ENCODE measurements at regions not wholly inside any gene's neighbourhood (a gene's known extent, or its start where the extent isn't known, plus 50 kb on each side); places are given as distances from the start of the nearest gene placed in this dataset.
"Not testable (repeated sequence)": the region's sequence is repeated elsewhere in the genome, so short reads cannot be mapped to it uniquely, and the experiment has no call there.

DNA sequence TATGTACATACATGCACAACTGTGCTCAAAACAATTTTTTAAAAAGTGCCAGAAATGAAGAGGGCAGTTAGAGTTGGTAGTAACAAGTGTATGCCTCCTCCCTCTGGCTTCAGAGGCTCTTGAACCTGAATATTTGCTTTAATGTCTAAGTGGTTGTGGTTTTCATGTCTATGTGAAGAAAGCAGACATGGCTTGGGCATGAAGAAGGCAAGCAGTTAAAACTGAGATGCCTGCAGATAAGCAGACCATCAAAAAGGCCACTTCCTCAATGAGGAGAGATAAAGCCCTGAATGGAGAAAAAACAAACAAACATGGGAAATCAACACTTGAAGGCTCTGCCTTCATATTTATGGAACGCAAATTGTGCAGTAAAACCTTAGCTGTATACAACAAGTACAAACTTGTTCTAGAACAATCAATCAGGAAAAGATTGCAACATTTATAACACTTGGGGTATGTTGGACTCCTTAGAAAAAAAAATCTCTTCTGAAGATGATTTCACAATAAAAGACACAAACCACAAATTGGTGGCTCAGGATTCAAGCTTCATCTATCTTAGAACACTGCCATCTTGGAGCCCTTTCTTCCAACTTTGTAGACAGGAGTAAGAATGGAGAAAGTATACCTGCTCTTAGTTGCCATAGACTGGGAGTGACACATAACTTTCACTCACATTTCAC is 52.7 kb upstream of the PLA2G4A start:
- no peak for DNase-seq (ENCODE audit: low read depth)

DNA sequence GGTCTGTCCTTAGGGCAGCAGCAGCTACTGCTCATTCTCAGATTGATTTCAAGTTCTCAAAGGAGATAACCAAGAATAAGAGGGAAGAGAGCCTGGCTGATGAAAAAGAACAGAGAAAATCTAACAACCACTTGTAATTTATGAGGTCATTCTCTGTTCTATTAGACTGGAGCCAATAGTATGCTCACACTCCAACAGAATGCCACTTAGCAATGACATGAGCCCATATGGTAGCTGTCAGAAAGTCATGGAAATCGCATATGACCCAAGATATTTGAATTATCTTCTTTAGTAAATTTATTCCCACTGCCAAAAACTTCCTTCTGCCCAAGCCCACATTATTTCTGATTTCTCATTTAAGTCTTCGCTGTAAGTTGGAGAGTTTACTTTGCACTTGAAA is 53.7 kb upstream of the PLA2G4A start:
- no peak for DNase-seq (ENCODE audit: low read depth)

DNA sequence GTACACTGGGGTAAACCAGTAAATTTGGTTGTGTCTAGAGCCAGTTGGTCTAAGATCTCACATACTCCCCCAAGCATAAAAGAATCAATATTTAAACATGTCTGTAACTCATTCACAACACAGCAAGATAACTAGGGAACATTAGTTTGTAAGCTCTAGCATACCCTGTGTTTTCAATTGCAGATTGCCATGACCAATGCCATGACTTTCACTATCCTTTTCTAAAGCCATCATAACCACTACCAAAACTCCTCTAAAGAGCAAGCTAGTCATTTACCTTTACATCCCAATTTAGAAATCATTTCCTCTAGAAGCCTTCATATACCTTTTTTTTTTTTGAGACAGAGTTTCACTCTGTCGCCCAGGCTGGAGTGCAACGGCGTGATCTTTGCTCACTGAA is 56.5 kb upstream of the PLA2G4A start:
- DNase-seq (ENCODE audit: low read depth): no peak

DNA sequence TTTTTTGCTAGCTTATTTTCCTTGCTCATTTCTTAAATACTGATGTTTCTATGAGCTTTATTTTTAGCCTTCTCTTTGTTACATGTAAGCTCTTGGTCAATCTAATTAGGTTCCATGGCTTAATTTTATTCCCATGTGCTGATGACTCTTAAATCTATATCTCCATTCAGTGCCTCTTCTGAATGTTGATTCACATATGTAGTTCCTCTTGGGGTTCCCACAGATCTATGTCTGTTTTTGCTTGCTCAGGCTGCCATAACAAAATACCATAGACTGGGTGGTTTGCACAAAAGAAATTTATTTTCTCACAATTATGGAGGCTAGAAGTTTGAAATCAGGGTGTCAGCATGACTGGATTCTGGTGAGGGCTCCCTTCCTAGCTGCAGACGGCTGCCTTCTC is 58.3 kb upstream of the PLA2G4A start:
- no peak for DNase-seq (ENCODE audit: low read depth)

DNA sequence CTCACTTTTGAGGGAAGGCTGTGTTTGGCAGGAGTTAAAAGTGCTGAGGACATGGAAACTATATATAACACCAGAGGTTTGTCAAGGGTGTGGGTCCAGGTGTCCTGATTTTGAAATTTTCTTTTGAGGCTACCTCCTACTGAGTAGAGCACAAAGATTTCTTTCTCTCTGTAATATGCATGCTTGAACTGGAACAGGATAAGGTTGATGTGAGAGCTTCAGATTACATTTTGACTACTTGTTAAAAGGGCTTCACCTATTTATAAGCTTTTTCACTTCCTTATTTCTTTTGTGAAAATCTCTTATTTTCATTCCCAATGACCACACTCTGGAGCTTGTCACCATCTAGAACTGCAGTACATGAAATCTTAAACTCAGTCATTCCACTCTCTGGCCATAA is 59.8 kb upstream of the PLA2G4A start:
- no peak for DNase-seq (ENCODE audit: low read depth)

DNA sequence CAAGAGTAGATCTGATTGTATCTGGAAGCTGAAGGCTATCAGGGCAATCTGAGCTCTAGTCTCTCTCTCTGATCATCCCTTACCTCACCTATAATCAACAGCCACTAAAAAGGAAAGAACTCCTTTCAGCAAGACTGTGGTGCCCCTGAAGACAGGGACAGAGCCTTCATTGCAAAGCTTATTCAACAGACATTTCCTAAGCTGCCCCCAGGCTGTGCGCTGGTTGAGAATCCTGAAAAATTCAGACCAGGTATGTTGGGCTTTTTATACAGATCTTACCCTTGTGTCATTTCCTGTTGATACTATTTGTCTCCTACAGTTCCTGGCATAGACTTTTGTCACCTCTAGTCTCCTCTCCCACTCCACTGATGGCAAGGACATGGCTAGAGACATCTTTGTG is 63.3 kb upstream of the PLA2G4A start:
- no peak for DNase-seq (ENCODE audit: low read depth)

DNA sequence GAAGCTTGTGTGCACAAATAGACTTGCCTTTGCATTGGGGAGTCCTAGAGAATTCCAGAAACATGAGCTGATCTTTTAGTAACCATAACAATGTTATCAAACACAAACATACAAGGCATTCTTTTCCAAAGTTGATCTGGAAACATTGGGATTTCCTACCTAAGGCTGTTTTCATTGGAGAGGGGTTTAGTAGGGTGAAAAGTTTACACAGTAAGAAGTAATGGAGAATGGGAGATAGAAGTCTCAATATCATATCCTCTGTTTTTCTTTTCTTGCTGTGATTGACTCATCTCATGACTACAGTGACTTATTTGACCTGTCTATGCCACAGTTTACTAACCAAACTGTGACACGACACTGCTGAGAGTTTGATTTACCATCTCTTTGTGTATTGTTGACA is 65.6 kb upstream of the PLA2G4A start:
- no peak for DNase-seq (ENCODE audit: low read depth)

DNA sequence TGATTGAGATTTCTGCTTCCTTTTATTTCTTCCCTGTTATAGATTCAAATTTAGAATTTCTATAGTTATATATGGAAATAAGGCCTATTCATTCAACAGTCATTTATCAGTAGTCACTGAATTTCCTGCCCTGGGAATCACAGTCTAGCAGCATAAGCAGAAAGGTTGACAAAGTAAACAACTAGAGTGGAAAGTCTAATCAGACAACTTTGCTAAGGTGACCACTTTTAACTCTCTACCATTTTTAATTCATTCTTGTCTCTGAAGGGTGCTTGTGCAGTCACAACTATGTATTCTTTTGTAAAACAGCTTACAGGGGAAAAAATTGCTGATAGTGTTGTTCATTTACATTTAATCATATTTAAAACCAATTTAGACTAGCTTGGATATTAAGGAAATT is 66.1 kb upstream of the PLA2G4A start:
- no peak for DNase-seq (ENCODE audit: low read depth)

DNA sequence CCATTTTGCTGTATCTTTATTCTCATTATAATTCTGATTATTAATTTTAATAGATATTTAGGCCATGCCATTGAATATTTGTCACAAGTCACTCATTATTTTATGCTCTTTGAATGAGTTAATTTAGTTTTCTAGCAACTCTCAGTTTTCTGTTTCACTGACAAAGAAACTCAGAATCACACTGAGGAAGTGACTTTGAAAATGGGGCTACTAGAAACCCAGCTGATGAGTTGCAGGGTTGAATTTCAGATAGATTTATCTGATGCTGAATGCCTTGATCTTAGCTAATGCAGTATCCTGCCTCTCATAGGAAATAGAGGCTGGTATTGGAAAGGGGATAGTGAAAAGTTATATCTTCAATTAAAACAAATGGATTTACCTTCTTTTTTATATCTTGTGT is 67.4 kb upstream of the PLA2G4A start:
- no peak for DNase-seq (ENCODE audit: low read depth)

DNA sequence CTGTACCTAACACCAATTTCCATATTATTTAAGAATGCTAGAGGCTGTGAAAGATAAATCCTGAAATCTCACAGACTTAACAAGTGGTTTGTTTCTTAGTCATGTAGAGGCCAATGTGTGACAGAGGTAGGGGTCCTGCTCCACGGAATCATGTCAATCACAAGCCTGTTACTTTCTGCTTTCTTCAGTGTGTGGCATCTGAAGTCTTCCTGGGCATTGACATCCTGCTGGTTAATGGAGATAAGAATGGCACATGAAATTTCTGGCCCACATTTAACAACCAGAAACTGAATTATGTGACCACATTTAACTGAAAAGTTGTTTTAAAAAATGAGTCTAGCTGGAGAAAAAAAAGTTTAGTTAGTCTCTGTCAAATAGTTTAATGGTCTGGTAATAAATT is 68.3 kb upstream of the PLA2G4A start:
- no peak for DNase-seq (ENCODE audit: low read depth)

DNA sequence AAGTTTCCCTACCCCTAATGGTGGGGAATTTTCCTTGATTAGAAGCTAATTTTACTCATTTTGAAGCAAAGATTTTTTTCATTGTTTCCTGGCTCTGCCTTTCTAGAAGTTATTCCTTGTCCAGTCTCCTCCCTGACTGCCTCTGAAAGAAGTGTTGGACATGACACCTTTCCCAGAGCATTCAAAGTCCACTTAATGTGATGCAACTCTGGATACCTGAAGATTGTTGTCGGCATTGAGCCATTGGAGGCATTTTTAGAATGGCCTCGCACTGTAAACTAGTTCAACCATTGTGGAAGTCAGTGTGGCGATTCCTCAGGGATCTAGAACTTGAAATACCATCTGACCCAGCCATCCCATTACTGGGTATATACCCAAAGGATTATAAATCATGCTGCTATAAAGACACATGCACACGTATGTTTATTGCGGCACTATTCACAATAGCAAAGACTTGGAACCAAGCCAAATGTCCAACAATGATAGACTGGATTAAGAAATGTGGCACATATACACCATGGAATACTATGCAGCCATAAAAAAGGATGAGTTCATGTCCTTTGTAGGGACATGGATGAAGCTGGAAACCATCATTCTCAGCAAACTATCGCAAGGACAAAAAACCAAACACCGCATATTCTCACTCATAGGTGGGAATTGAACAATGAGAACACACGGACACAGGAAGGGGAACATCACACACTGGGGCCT is 69.7 kb upstream of the PLA2G4A start:
- not testable (repeated sequence) for DNase-seq (ENCODE audit: low read depth)

DNA sequence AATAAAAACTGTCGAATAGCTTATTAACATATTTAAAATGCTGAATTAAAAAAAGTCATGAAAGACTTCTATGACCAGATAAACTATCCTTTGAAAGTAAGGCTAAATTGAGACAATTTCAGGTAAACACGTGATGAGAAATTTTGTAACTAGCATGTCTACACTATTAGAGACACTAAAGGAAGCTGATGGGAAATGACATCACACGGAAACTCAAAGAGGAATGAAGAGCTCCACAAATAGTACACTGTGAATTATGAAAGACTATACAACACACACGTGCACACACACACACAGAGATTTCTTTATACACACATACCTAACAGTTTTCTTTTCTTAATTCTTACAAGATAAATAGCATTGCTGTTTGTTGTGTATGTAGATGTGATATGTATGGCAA is 70.9 kb upstream of the PLA2G4A start:
- no peak for DNase-seq (ENCODE audit: low read depth)

DNA sequence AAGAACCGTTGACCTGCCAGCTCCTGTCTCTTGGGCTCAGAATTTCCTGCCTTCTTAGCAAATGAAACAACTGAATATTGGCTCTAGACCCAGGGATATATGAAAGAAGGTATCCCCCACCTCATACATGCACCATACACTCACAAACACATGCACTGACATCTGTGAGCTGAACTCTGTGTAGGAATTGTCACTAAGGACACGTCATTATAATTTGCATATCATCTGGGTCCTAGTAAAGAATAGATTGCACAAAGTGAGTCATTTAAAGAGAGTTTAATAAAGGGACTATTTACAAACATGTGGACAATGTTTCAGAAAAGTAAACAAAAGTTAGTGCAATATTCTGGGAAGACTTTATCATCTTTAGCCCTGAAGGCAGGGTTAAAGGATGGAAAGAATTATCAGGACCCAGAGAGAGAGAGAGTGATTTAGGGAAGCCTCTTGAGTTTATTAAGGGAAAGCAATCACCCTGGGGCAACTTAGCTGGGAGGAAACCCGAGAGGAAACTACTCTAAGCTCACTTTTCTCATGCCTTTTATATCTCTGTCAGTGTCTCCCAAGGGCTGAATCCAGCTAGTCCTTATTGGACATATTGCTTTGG is 74.1 kb upstream of the PLA2G4A start:
- no peak for DNase-seq (ENCODE audit: low read depth)

DNA sequence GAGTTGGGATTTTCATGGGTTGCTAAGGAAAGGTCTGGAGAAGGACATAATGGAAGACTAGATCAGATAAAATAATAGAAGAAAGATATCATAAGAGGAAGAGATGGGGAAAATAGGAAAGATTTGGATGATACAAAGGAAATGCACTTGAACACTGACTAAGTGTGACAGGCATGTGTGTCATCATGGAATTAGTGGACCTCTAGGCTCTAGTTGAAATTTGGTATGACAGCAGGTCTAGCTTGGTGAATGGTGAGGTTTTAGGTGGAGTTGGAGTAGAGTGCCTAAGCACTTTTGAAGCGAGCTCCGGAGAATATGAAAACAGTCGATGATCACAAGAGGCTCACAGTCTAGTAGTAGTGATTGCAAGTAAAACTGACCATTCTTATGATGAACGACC is 73.0 kb upstream of the PTGS2 start:
- DNase-seq (ENCODE audit: low read depth): no peak

DNA sequence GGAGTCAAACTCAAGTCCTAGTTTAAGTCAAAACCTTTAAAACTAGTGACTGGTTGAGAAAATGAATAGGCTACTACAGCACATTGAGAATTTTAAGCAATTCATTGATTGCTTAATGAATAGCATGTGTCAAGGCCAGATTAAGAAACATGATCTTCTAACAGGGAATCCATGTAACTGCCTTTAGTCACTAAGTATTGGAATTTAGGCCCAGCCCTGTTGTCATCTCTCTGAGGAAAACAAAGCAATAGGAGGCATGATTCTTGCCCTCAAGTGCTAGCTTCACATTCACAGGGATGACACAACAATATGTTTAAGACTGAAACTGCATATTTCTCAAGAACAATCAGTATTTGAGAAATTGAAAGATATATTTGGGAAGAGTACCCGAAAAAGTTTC is 70.0 kb upstream of the PTGS2 start:
- DNase-seq (ENCODE audit: low read depth): peak; percentile 17

DNA sequence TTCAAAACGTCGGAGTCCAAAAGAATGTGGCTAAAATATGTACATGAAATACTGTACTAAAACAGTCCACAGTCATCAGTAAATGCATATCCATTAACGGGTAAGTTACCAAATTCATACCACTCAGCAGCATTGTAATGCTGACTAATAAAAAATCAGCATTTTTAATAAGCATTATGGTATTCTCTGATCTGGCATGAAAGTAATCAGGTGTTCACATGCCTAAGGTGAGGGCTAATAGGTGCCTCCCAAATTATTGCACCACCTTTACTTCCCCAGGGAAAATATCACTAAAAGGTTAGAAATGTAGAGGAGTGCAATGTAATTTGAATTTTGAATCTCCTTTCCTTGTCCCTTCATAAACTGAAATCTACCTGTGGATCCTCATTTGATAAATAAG is 69.6 kb upstream of the PTGS2 start:
- no peak for DNase-seq (ENCODE audit: low read depth)

DNA sequence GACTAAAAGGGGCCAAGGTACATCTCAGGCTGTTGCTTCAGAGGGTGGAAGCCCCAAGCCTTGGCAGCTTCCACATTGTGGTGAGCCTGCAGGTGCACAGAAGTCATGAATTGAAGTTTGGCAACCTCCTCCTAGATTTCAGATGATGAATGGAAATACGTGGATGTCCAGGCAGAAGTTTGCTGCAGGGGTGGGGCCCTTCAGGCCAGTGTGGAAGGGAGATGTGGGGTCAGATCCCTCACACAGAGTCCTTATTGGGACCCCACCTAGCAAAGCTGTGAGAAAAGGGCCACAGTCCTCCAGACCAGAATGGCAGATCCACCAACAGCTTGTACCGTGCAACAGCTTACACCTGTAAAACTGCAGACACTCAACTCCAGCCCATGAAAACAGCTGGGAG is 67.4 kb upstream of the PTGS2 start:
- DNase-seq (ENCODE audit: low read depth): no peak

DNA sequence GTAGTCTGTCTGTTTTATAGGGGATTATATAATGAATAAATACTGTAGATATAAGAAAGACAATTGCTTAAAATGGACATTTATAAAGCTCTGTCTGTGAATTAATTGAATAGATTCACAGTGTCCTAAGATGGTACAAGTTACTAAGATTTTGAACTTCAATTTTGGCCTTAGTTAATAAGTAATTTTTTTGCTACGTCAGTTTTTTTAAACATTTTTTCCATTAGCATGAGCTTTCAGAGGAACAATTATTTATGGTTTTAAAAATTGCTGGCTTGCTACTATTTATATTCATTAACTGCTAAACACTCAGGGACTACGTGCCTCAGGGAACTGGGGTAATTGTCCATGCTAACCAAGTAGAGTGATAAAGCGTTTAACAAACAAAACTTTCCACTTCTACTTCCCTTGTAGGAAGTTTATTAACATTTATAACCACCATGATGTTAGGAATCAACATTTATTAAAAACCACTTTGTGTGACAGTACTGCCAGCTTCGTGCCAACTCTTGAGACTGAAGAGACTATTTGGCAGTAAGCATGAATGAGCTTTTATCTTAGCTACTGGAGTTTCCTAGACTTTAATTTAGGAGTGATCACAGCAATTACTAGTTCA is 65.4 kb upstream of the PTGS2 start:
- no peak for DNase-seq (ENCODE audit: low read depth)

DNA sequence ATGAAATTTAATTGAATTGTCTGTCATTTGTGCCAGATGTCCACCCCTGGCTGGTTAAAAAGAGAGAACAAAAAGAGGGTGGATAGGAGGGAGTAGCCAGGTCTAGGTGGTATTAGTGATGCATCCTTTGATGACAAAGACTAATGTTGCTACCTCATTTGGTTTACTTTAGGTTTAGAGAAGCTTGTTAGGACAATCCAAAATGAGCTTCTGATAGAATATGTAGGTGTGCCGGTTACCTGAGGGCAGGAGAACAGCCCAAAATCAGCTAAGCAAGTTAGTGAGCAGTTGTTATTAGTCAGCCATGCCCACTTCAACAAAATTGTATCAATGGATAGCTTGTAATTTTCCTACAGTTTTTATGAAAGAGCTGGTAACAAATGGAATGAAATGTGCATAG is 61.4 kb upstream of the PTGS2 start:
- DNase-seq (ENCODE audit: low read depth): no peak

DNA sequence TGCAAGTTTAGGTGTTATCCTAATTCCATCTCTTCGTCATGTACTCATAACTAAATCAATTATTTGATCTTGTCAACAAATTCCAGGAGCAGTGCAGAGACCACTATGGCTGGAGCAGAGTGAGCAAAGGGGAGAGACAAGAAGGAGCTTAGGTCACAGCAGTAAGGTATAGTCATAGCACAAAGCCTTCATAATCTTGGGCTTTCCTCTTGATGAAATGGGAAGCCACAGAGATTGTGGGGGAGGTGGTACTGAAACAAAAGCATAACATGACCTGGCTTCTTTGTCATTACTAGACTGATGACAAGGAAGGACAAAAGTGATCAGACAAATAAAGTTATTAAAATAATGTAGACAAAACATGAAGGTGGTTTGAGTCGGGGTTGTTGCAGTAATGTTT is 60.1 kb upstream of the PTGS2 start:
- no peak for DNase-seq (ENCODE audit: low read depth)

DNA sequence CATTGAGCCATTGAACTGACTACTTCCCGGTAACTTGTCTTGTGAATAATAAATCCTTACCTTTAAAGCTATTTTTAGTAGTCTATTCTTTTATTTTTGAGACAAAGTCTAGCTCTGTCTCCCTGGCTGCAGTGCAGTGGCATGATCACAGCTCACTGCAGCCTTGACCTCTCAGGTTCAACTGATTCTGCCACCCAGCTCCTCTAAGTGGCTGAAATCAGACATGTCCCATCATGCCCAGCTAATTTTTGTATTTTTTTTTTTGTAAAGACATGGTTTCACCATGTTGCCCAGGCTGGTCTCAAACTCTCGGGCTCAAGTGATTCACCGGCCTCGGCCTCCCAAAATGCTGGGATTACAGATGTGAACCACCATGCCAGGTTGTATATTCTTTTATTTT is 59.3 kb upstream of the PTGS2 start:
- no peak for DNase-seq (ENCODE audit: low read depth)

DNA sequence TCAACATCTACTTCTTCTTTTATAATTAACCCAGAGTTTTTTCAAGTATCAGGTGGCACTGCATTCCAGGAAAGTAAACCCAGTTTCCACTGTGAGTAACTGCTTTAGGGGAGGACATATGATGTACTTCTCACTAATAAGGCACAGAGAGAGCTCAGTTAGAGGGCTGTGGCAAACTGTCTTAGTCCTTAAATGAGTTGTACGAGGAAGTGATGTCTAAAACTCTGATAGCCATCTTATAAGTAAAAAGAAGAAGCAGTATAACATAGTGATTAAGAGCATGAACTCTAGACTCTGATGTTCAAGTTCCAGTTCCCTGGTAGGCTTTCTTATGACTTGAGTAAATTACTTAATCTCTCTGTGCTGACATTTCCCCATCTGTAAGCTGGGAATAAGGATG is 58.7 kb upstream of the PTGS2 start:
- DNase-seq (ENCODE audit: low read depth): no peak

DNA sequence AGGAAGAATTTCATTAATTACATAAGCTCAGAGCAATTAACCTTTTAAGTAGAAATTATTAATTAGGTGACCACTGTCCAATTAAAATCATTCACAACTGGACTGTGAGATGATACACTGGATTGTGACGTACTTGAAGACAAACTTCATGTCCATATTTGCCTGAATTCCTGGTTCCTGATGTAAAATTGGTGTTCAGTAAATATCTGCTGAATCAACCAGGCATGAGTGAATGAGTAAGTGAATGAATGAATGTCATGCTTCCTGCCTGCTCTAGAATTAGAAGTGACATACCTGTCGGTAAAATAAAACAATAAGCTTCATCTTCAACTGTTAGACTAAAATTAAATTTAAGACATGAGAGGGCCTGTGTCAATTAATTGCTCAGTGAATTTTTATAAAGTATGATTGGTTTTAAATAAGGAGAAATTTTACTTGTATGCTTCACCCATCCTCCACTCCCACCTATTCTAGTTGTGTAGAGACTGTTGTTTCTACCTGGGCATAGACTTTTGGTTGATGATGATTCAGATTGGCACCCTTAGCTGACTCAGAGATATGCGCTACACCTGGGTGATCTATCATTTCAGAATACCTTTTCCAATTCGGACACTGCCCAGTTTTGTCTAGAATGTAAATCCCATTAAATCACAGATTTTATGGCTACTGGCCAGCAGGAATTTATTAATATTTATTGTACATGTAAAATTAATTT is 56.9 kb upstream of the PTGS2 start:
- no peak for DNase-seq (ENCODE audit: low read depth)
